ENCODE measurements at regions not wholly inside any gene's neighbourhood (a gene's known extent, or its start where the extent isn't known, plus 50 kb on each side); places are given as distances from the start of the nearest gene placed in this dataset.

DNA sequence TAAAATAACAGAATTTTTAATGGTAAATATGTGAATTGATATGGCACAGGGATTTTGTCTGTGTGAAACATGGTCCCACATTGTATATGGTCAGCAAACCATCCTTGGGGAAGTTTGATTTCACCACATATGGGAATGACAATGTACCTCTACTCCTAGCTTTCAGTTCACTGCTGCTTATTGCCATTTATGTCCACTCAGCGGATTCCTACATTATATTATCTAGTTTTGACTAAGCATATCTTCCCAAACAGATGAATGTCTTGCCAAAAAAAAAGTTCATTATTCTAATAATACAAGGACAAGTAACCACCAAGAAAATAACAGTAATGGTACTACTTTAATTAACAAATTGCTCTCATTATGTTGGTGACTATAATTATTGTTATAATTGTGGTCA is 1521.6 kb downstream of the MAT2B start:
- no peaks in the 10 kb centered on the region for H3K36me3 ChIP-seq (ENCODE audit: low read depth)
- H3K9me2 ChIP-seq (ENCODE audit: insufficient read depth), result no peaks in the 10 kb centered on the region
- H3K4me2 ChIP-seq (ENCODE audit: unreplicated experiment), result no peak overlapping the region
- H3K4me3 ChIP-seq, result no peak overlapping the region
- H3K9me3 ChIP-seq (ENCODE audit: low read depth), result no peaks in the 10 kb centered on the region
- H2AFZ ChIP-seq, result no peak overlapping the region
- no peaks in the 10 kb centered on the region for H3F3A ChIP-seq (ENCODE audit: insufficient read depth)
- TF ChIP-seq EZH2 (IDR thresholded peaks at IDR 0.05; ENCODE audit: insufficient read depth, poor library complexity, severe bottlenecking) (no peak), EZH2phosphoT487 (IDR thresholded peaks at IDR 0.05; ENCODE audit: insufficient read depth, low read depth) (no peak)
- H3K79me2 ChIP-seq (ENCODE audit: insufficient read depth), result no peaks in the 10 kb centered on the region
- 13 to 17% methylated on average over 1 of the region's 1 CpG for WGBS, 2 experiments (ENCODE audit: low coverage in 1 of 2, low lambda C conversion rate in 2 of 2, missing lambda C conversion rate in 2 of 2)
- no peak overlapping the region for H3K27ac ChIP-seq
- no peaks in the 10 kb centered on the region for H3K27me3 ChIP-seq (replicated peaks; ENCODE audit: insufficient read depth)
- H3K4me1 ChIP-seq (ENCODE audit: insufficient read depth), result no peaks in the 10 kb centered on the region
- H4K20me1 ChIP-seq (ENCODE audit: insufficient read depth), result no peaks in the 10 kb centered on the region
- no peak for DNase-seq
- no peak overlapping the region for H3K9ac ChIP-seq
- in situ Hi-C loops (cut with MboI), result no loop called here

DNA sequence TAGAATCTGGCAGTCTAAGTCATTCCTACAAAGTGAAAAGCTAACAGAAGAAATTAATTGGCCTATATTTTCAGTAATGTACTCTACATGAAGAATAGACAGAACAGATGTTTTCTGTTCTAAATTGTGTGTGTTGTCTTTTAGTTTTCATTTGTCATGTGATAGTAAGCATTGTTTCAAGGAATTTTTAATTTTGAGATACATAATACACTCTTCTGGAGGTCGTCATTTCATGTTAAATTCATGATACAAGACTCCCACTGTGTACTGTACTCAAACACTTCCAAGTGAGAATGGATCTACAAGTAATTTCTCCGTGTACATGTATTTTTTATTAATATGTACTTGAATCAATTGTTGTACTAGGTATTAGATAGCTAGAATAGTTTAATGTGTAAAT is 1522.9 kb downstream of the MAT2B start:
- no peaks in the 10 kb centered on the region for H3F3A ChIP-seq (ENCODE audit: insufficient read depth)
- no peak for DNase-seq
- H3K27ac ChIP-seq, result no peak overlapping the region
- no peaks in the 10 kb centered on the region for H3K36me3 ChIP-seq (ENCODE audit: low read depth)
- 1 to 5% methylated on average over 2 of the region's 2 CpGs for WGBS, 2 experiments (ENCODE audit: low coverage in 1 of 2, low lambda C conversion rate in 2 of 2, missing lambda C conversion rate in 2 of 2)
- H3K27me3 ChIP-seq (replicated peaks; ENCODE audit: insufficient read depth), result no peaks in the 10 kb centered on the region
- H3K4me1 ChIP-seq (ENCODE audit: insufficient read depth), result no peaks in the 10 kb centered on the region
- H3K4me2 ChIP-seq (ENCODE audit: unreplicated experiment), result no peak overlapping the region
- no peak overlapping the region for H3K9ac ChIP-seq
- H3K9me3 ChIP-seq (ENCODE audit: low read depth), result no peaks in the 10 kb centered on the region
- H4K20me1 ChIP-seq (ENCODE audit: insufficient read depth), result no peaks in the 10 kb centered on the region
- H3K79me2 ChIP-seq (ENCODE audit: insufficient read depth), result no peaks in the 10 kb centered on the region
- TF ChIP-seq EZH2phosphoT487 (IDR thresholded peaks at IDR 0.05; ENCODE audit: insufficient read depth, low read depth) (no peak), EZH2 (IDR thresholded peaks at IDR 0.05; ENCODE audit: insufficient read depth, poor library complexity, severe bottlenecking) (no peak)
- H3K9me2 ChIP-seq (ENCODE audit: insufficient read depth), result no peaks in the 10 kb centered on the region
- no peak overlapping the region for H3K4me3 ChIP-seq
- no peak overlapping the region for H2AFZ ChIP-seq
- in situ Hi-C loops (cut with MboI), result no loop called here

DNA sequence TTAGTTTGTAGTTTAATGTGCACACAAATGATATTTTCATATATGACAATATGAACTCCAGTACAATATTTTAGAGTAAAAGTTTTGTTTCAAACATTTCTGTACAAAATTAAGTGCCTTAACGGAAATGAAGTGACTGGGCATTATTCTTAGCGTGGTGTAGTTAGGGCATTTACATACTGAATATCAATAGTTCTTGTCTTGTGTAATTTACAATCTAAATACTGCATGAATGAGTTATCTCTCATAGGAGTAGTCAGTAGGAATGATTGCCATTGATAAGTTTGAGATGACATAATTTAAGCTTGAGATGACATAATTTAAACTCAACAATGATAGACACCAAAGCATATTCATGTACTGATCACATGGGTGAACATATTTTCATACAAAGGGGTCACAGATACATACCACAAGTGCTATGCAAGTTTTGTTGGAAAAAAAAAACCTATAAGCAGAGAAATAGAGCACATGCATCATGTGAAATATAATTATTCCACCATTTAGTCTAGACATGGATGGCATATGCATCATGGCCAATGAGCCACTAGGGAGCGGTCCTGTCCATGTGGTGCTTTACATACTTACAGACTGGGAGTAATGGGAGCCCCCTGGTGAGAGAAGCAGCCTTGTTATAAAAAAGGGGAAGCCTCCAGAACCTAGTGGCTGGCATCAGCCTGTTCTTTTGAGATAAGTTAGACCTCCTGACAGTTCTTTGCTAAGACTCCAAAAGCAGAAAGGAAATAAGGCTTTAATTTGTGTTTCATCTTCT is 1523.9 kb downstream of the MAT2B start:
- in situ Hi-C loops (cut with MboI), result no loop called here
- H4K20me1 ChIP-seq (ENCODE audit: insufficient read depth), result no peaks in the 10 kb centered on the region
- no peak overlapping the region for H3K4me2 ChIP-seq (ENCODE audit: unreplicated experiment)
- no peaks in the 10 kb centered on the region for H3K9me2 ChIP-seq (ENCODE audit: insufficient read depth)
- H3K4me3 ChIP-seq, result no peak overlapping the region
- no peaks in the 10 kb centered on the region for H3K79me2 ChIP-seq (ENCODE audit: insufficient read depth)
- H3K27me3 ChIP-seq (replicated peaks; ENCODE audit: insufficient read depth), result no peaks in the 10 kb centered on the region
- 19 to 24% methylated on average over 3 of the region's 3 CpGs for WGBS, 2 experiments (ENCODE audit: low coverage in 1 of 2, low lambda C conversion rate in 2 of 2, missing lambda C conversion rate in 2 of 2)
- H3K27ac ChIP-seq, result no peak overlapping the region
- no peaks in the 10 kb centered on the region for H3K4me1 ChIP-seq (ENCODE audit: insufficient read depth)
- H3K9ac ChIP-seq, result no peak overlapping the region
- H3K9me3 ChIP-seq (ENCODE audit: low read depth), result no peaks in the 10 kb centered on the region
- no peak overlapping the region for H2AFZ ChIP-seq
- DNase-seq, result no peak
- H3K36me3 ChIP-seq (ENCODE audit: low read depth), result no peaks in the 10 kb centered on the region
- no peak for TF ChIP-seq EZH2phosphoT487 (IDR thresholded peaks at IDR 0.05; ENCODE audit: insufficient read depth, low read depth)
- TF ChIP-seq EZH2 (IDR thresholded peaks at IDR 0.05; ENCODE audit: insufficient read depth, poor library complexity, severe bottlenecking), result no peak
- H3F3A ChIP-seq (ENCODE audit: insufficient read depth), result no peaks in the 10 kb centered on the region

DNA sequence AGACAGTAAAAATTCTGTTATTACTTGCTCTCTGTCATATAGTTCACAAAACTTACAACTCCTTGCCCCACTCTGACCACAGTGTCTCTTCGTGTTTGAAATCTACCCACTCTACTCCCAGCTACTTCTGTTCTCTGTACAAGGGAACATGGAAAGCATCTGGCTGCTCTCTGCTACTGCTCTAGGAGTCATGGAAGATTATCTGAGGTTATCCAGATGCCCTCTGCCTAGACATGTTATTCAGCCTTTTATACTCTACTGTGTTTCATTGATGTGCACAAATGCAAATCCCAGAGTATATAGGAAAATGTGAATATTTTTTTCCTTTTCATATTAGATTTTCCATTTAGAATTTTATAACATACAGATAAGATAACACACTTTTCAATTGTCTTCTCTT is 1525.6 kb downstream of the MAT2B start:
- 9 to 27% methylated on average over 1 of the region's 1 CpG for WGBS, 2 experiments (ENCODE audit: low coverage in 1 of 2, low lambda C conversion rate in 2 of 2, missing lambda C conversion rate in 2 of 2)
- Histone ChIP-seq H3K36me3 (ENCODE audit: low read depth) (no peaks in the 10 kb centered on the region), H3K4me2 (ENCODE audit: unreplicated experiment) (no peak overlapping the region), H2AFZ (no peak overlapping the region), H3K27ac (no peak overlapping the region), H3K9ac (no peak overlapping the region), H3K9me2 (ENCODE audit: insufficient read depth) (no peaks in the 10 kb centered on the region), H3K27me3 (replicated peaks; ENCODE audit: insufficient read depth) (no peaks in the 10 kb centered on the region), H4K20me1 (ENCODE audit: insufficient read depth) (no peaks in the 10 kb centered on the region), H3K4me1 (ENCODE audit: insufficient read depth) (no peaks in the 10 kb centered on the region), H3K9me3 (ENCODE audit: low read depth) (no peaks in the 10 kb centered on the region), H3K4me3 (no peak overlapping the region), H3F3A (ENCODE audit: insufficient read depth) (no peaks in the 10 kb centered on the region), H3K79me2 (ENCODE audit: insufficient read depth) (no peaks in the 10 kb centered on the region)
- no peak for TF ChIP-seq EZH2phosphoT487 (IDR thresholded peaks at IDR 0.05; ENCODE audit: insufficient read depth, low read depth)
- TF ChIP-seq EZH2 (IDR thresholded peaks at IDR 0.05; ENCODE audit: insufficient read depth, poor library complexity, severe bottlenecking), result no peak
- no peak for DNase-seq
- in situ Hi-C loops (cut with MboI), result no loop called here
